NCI-H187 (cell line): ENCODE measurements at regions not wholly inside any gene's neighbourhood (a gene's known extent, or its start where the extent isn't known, plus 50 kb on each side); places are given as distances from the start of the nearest gene placed in this dataset.

Source experiments
- DNase-seq, 2 experiments: peaks; one replicate each; lab custom pipeline; 2025; lab: John Stamatoyannopoulos, UW

DNA sequence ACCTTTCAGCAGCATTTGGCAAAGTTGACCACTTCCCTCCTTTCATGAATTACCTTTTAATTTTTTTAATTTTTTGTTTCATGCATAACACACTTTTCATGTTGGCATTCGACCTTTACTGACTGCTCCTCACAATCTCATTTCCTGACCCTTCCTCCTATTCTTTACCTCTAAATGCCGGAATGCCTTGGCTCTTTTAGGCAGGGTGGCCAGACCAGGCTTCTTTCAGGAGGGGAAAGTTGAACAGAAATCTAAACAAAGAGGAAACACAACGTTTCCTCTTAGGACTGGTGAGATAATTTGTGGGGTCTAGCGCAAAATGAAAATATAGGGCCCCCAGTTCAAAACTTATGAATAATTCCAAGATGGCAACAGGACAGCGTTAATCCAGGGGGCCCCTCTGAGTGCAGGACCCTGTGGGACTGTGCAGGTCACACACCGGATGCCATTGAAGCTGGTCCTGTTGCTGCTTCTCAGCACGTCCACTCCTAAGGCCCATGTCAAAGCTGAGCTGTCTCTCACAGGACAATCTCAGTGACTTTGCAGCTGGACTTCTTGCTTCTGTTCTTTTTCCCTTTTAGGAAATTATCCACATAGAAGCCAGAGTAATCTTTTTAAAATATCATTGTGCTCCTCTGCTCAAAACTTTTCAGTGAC is 313.8 kb downstream of the HDGFL1 start:
- no peak for DNase-seq

DNA sequence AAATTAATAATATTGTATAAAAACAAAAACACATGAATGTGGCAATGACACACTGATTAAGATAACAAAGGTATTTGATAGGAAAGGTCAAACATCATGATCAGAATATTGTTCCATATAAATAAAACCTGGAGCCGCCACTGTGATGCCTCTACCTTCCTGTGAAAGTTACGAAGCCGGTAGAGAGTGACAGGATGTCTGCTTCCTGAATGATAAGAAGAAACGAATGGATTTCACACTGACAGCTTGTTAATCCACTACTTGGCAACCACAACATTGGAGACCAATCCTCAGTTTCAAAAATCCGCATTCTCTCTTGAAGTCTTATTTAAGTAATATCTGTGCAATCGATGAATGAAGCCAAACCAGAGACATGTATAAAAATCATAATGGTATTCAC is 315.1 kb downstream of the HDGFL1 start:
- no peak for DNase-seq

DNA sequence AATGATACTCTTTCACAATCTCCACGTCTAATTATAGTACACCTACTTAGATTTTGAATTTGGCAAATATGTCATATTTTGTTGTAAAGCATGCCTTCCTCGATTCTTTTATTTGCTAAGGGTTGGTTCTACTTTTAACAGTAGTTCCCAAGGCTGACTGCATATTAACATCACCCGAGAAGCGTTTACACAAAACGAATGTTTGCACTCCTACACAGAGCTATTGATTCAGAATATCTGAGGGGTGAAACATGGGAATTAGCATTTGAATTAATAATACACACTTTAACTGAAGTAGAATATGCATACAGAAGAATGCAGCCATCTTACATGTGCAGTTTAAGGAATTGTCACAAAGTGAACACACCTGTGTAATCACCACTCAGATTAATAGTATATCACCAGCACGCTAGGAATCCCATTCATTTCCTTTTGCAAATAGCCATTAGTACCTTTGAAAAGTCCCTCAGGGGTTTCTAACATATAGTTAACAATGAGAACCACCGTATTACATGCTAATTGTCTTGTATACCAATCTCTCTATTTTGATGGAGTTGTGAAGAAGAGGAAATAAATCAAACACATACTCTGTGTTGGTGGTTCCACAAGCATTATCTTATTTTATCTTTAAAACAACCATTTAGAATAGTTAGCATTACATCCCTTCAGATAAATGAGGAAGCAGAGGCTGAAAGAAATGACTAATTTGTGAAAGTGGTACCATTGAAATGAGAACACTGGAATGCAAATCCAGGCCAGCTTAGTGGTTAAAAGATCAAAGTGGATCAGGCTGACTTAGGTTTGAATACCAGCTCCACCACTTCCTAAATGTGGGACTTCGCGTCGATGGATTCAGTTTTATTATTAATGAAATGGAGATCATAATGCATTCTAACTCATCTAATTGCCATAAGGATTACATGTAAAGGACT is 317.6 kb downstream of the HDGFL1 start:
- no peak for DNase-seq

DNA sequence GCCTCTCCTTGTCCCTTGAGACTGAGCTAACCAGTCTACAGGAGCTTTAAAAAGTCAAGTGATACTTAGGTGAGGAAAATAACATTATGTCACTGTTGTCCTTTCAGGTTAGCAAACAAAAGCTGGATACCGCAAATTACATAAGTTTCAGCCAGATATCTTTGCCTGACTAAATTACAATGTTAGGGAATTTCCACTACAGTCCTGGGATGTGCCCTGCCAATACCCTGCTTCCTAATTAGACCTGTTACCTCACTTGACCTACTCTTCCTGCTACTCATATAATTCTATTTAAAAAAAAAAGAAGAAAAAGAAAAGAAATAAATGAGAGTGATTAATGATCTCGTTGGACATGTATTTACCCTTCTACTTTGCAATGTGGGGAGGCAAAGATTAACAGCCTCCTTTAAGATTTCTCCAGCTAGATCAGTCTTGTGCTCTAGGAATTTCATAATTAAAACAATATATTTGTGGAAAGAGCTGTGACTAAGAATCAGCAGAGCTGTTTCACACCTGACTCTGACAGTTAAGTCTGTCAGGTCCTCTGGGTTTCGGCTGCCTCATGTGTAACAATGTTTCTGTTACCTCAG is 318.9 kb downstream of the HDGFL1 start:
- no peak for DNase-seq

DNA sequence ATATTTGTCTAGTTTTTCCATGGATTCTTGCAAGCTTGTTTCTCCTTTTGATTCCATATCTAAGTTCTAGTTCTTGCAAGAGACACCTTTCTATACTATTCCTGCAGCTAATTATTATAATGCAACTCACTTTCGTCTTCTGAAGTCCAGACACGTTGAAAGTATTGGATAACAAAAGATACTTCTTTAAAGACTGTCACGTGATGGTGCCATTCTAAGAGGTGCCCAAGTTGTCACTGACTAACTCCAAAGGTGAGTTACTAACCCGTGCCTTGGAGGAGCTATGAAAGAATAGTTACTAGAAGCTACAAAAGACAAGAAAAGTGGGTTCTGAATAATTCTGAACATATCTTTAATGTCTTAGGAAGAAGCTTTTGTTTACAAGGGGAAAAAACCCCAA is 322.6 kb downstream of the HDGFL1 start:
- DNase-seq, result no peak

DNA sequence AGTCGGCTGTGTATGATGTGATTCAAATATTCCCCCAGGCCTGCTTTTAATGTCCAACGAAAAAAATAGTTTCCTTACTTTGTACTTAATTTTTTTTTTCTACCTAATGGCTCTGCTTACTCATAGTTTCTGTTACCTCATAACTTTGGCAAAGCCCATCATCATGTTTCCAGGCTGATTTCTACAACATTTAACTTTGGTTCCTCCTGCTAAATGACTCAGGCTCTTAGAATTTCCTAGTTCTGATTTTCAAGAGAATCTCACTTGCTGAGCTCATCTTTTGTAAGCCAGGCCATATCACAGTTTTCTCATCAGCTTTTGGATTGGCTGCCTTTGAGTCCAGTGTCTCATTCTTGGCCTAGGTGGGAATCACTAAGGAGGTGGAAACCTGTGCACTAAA is 323.1 kb downstream of the HDGFL1 start:
- no peak for DNase-seq

DNA sequence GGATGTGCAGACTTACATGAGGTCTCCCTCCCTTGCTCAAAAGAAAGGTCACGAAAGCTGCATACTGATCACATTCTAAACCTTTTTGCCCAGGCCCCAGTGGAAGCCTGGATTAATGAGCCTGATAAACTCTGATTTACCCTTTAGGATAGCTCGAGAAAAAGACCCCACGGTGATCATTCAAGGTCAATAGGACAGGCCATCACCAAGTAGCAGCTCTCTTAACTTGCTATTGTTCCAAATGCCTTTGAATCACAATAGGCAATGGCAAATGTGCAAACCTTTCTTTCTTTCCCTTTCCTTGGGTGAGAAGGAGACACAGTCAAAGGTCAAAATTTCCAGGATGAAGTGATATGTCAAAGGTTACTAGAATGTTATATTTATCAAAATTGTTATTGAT is 327.3 kb downstream of the HDGFL1 start:
- DNase-seq, result no peak

DNA sequence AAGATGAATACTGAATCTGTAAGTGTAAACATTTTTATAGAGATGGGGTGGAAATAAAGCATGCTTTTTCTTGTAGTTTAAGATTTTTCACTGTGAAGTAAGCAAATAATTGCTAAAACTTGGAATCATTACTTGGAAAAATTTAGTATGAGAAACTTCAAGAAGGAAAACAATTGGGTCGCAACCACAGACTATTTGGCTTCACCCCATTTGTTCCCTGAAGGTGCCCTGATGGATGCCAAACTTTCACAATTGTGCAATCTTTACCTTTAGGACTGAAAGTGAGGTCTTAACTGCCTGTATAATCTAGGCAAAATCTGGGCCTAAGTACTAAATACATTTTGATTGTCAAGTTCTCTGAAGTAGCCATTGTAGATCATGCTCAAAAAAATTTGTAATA is 330.1 kb downstream of the HDGFL1 start:
- DNase-seq, result no peak

DNA sequence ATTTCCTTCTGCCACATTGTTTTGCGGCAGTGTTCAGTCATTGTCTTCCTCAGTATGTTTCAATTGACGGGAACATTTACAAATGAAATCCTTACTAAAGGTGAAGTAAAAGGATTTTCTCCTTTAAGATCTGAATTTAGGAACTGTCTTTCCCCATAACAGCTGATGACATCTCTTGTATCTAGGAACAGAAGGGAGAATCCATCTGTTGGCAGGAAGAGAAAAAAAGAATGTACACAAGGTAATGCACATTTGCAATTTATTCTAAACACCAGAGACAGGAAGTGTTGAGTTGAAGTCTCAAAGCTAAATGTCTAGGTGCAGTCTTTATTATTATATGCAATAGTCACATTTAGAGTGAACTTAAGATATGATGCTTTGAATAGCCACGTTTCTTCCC is 334.5 kb downstream of the HDGFL1 start:
- no peak for DNase-seq

DNA sequence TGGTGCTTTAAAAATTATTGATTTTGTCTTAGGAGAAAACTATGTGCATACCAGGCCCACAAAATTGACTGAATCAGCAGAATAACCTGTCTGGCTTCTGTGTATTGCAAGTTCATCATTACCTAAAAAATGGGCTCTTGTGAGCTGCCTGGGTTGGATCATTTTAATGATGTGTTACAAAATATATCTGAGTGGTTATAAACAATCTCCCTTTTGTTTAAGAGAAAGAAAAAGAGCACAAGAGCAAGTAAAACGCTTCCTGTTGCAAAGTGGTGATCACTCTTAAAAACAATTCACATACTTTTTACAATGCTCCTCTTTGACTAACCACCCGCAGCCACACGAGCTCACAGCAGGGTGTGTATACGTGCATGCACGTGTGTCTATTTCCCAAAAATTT is 335.1 kb downstream of the HDGFL1 start:
- DNase-seq, result no peak

DNA sequence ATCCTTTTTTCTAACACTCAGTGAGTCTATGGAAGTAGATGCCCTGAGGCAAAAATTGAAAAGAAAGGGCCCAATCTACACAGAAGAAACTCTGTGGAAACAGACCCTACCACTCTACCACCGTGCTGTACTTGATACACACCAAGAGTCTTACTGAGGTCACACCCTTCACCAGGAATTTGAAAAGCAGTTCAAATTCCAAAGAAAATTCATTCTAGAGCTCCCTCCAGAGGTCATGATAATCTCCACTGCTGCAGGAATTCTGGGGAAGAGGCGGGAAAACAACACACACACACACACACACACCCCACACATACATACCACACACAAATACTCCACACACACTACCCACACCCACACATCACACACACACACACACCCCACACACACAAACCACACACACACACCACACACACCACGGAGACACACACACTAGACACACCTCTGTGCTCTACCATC is 336.8 kb downstream of the HDGFL1 start:
- no peak for DNase-seq

DNA sequence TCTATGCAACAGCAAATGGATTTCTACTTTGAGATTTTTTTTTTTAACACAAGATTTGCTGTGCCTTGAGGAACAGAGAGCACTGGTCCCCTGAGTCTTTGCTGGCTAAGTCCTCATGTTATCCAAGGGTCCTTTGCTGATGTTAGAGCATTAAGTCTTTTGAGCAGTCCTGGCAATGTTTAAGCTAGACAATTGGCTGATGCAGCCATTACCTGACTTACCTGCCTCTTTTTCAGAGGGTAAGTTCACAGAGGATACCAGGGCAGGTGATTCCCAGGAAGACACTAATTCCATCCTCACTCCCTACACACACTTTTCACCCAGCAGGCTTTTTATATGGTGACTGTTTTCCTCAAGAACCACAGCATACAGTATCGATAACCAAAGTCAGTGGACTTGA is 337.7 kb downstream of the HDGFL1 start:
- no peak for DNase-seq

DNA sequence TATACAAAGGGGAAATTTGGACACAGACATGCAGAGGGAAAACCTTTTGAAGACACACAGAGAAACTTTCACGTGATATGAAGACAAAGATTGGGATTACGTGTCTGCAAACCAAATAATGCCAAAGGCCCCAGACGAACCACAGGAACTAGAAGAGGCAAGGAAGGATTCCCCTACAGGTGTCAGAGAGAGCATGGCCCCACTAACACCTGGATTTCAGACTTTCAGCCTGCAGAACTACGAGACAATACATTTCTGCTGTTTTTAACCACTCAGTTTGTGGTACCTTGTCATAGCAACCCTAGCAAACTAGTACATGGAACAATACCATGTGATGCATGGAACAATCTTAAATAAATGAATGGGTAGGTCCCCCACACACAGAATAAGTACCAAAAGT is 341.0 kb downstream of the HDGFL1 start:
- no peak for DNase-seq

DNA sequence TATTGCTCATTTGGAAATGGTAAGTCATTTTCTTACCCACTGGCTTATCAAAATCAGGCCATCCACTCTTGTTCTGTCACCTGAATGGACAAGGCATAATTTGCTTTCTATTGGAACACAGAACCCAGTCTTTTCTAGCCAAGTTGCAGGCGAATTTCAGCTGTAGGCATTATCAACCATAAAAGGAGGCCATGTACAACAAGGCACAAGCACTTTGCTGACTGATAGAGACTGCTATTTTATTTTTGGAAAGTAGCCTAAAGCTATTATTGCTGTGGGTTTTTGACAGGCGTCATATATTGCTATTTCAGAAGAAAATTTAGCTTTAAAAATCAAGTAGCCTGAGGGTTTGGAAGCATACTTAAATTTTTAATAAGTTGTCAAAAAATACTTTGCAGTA is 344.2 kb downstream of the HDGFL1 start:
- DNase-seq, result no peak

DNA sequence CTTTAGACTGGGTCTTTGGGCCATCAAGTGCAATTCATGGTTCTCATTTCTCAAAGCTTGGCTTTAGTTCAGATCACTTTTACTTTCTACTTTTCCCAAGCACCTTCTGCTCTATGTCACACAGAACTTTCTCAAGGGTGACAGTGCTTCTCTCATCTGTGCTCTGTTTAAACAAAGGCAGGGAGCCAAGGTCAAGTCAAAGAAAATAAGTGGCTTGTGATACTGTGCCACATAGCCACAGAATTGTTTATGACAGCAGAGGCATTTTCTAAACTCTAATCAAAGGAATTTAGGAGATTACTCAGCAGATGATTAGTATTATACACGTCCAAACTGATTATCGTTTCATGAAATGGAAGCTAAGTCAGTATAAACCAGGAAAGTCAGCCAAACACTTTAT is 348.0 kb downstream of the HDGFL1 start:
- DNase-seq, result no peak

DNA sequence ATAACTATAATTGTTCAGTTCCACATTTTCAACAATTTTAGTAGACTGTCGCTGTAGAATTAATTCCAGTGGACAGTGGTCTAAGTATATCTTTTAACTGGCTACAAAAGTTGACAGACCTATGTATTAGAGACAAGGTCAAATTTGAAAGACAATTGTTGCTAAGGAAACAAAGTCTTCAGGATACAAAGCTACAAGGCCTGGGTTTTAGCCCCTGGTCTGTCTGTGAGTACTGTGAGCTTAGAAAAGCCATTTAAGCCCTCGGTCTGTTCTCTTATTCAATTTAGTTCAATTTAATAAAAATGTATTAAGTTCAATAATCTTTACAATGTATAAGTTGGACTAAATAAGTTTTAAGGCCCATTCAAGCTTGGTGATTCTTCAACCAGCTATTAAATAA is 352.5 kb downstream of the HDGFL1 start:
- DNase-seq, result no peak

DNA sequence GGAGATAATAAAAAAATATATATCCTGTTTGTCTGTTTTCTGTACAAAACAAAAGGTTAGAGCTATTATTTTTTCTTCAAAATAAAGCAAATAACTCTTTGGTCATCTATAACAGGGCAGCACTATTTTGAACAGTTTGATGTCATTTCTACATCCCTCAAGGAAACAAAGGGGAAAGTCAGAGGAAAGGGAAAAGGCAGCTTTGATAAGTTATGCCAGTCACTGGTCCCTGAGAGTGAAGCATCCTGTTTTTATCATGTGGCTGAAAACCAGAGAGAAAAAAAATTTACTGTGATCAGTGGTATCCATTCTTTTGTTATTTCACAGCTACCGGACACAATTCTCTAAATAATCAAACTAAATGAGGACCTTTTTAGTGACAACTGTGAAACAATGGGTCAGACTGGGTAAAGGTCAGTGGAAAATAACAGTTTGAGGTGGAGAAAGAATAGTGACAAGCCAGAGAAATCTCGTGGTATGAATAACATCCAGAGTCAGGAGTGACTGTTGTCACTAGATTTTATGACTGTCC is 356.0 kb downstream of the HDGFL1 start:
- DNase-seq, result no peak

DNA sequence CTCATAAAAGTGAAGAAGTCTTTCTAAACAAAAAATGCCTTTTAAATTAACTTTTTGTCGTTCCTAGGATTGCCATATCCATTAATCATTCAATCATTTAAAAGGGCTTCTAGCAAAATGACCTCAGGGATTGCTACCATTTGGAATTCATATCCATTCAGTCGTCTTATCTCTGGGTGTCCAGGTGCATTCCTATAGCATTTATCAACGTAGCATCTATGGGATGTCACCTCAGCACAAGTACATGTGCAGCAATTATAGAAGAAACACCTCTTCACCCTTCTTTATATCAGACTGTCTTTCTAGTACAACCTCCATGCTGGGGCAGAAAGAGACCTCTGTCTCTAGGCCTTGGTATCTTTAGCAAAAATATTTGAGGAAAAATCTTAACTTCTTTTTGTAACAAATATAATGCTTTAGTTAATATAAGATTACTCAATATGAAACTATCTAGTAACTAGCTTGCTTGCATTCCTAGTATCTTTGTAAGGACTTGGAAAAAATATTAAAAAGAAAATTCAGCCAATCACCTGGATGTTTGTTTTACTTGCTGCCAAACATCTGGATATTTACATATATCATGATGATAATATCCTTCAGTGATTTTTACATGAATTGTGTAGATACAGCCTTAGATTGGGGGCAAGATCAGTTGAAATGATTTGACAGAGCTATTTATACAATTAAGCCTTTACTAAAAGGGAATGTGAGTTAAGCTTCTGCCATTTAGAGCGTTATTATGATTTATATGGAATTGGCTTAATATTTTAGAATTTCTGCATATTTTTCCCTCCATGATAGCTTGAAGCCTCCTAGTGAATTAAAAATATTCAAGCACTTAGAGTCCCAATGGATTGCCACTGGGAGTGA is 356.8 kb downstream of the HDGFL1 start:
- DNase-seq, result no peak

DNA sequence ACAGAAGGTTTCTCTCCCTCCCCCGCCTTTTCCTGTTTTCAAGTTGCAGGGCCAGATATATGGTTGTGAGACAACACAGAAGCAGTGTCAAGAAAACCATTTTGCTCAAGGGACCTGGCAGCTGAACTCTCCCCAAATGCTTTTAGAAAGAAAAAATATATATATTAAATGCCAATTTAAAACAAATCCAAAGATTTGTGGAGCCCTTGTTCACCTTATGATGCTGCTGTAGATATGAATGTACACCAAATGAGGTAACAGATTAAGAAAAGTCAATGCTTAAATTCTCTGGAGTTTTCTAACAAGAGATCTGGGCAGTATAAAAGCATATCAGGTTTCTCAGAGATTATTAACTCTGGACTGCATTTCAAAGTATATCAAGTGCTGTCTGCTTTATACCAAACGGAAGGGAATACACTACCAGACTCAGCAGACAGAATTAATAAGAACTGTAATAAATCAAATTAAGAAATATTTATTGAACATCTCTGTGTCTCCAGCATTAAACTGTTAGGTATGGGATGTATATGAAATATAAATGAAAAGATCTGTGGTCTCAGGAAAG is 357.5 kb downstream of the HDGFL1 start:
- no peak for DNase-seq

DNA sequence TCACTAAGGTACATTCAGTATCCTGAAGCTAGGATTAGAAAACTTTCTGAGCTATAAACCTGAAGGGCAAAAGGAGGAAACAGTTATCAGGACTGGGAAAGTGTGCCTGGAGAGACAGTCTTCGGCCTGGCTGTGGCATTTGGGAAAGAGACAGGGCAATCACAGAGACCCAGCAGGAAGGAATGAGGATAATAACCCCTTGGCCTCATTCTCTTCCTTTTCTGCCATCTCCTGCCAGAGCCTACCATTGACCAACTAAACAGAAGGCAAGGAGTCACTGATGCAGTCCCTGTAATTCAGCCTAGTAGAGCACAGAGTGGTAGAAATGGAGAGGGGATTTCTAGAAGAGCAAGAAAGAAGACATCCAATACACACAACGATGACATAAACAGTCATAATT is 359.4 kb downstream of the HDGFL1 start:
- no peak for DNase-seq

DNA sequence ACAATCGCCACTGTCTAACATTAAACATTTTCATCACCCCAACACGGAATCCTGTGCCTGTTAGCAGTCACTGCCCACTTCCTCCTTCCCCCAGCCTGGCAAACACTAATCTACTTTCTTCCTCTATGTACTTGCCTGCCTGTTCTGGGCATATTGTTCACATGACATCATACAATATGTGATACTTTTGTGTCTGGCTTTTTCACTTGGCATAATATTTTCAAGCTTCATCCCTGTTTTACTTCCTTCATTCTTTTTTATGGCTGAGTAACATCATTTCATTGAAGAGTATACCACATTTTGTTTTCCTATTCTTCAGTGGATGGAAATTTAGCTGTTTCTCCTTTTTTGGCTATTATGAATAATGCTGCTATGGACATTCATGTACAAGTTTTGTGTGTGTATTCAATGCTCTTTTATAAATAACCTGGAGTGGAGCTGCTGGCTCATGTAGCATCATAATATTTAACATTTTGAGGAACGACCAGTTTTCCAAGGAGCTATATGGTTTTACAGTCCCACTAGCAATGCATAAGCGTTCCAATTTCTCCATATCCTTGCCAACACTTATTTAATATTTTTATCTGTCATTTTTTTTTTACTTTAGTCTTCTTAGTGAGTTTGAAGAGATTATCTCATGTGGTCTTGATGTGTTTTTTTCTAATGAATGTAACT is 360.1 kb downstream of the HDGFL1 start:
- no peak for DNase-seq
